H1 (cell line): ENCODE measurements at regions not wholly inside any gene's neighbourhood (a gene's known extent, or its start where the extent isn't known, plus 50 kb on each side); places are given as distances from the start of the nearest gene placed in this dataset.

Experiments used
- CTCF ChIA-PET: fragments of 300-600 bp; sonication (Branson Sonifier 250); formaldehyde crosslinking; loops from one replicate; lab custom pipeline; 2021; ENCODE audit not compliant: partially characterized antibody; lab: Charles Lee
- POLR2A ChIA-PET: fragments of 300-600 bp; sonication (Branson Sonifier 250); formaldehyde crosslinking; loops from one replicate; lab custom pipeline; 2021; ENCODE audit warnings: inconsistent platforms; ENCODE audit not compliant: partially characterized antibody; lab: Charles Lee
- DNase-seq, 2 experiments: peaks; one replicate each; pipeline versions ENCODE4 v3.0.0 to v3.0.0-alpha.2; 2010 to 2022; ENCODE audit warnings: low spot score in 2 of 2, low read depth in 1 of 2, mixed read lengths in 1 of 2
- FAIRE-seq: peaks from 2 replicates; lab custom pipeline; 2011; peaks lifted over from hg19 to GRCh38; lab: Jason Lieb, UNC
- H2AFZ ChIP-seq: 2 replicates; pipeline ENCODE4 v1.8.1; 2012; ENCODE audit warnings: low read length, inconsistent platforms
- H2AK5ac ChIP-seq: 2 replicates; pipeline ENCODE4 v1.6.1; 2013; ENCODE audit warnings: low read depth, low read length
- H2BK120ac ChIP-seq: replicated peaks from 2 replicates; pipeline ENCODE3; 2013; ENCODE audit warnings: low read depth, low read length, inconsistent platforms
- H2BK12ac ChIP-seq: 2 replicates; pipeline ENCODE4 v1.6.1; 2013; ENCODE audit warnings: low read depth, low read length
- H2BK15ac ChIP-seq: 2 replicates; pipeline ENCODE4 v1.6.1; 2013; ENCODE audit warnings: low read length
- H2BK20ac ChIP-seq: 2 replicates; pipeline ENCODE4 v1.6.1; 2013; ENCODE audit warnings: low read length
- H2BK5ac ChIP-seq: 2 replicates; pipeline ENCODE4 v1.6.1; 2013; ENCODE audit warnings: low read depth, low read length
- H3K14ac ChIP-seq: 2 replicates; pipeline ENCODE4 v1.6.1; 2013; ENCODE audit warnings: inconsistent platforms; ENCODE audit not compliant: insufficient read length
- H3K18ac ChIP-seq: 2 replicates; pipeline ENCODE4 v1.6.1; 2013; ENCODE audit warnings: low read length; ENCODE audit errors: extremely low read depth
- H3K23ac ChIP-seq: 2 replicates; pipeline ENCODE4 v1.6.1; 2013; ENCODE audit warnings: inconsistent platforms; ENCODE audit not compliant: insufficient read length
- H3K23me2 ChIP-seq: 2 replicates; pipeline ENCODE4 v1.6.1; 2013; ENCODE audit warnings: low read depth, low read length
- H3K27ac ChIP-seq: 2 replicates; pipeline ENCODE4 v1.6.1; 2011; ENCODE audit warnings: low read depth, low read length, inconsistent platforms
- H3K27me3 ChIP-seq, 4 experiments: replicated peaks in 1 of 4; 1 replicate in 1 of 4; 2 replicates in 3 of 4; pipeline versions ENCODE4 v1.6.1 to v1.8.1; 2011 to 2013; ENCODE audit warnings: low read length in 3 of 4, mild to moderate bottlenecking in 3 of 4, inconsistent platforms in 2 of 4, mixed read lengths in 2 of 4, moderate library complexity in 1 of 4; ENCODE audit not compliant: control insufficient read depth in 3 of 4, insufficient read depth in 3 of 4; ENCODE audit errors: extremely low read depth in 1 of 4
- H3K36me3 ChIP-seq, 4 experiments: 2 replicates each; pipeline versions ENCODE4 v1.6.1 to v1.8.1; 2011 to 2013; ENCODE audit warnings: mild to moderate bottlenecking in 4 of 4, low read length in 3 of 4, moderate library complexity in 2 of 4, control low read depth in 1 of 4, inconsistent platforms in 1 of 4; ENCODE audit not compliant: insufficient read depth in 4 of 4, control insufficient read depth in 2 of 4
- H3K4ac ChIP-seq: replicated peaks from 2 replicates; pipeline ENCODE3; 2013; ENCODE audit warnings: low read length, low read depth, mixed read lengths, inconsistent platforms; ENCODE audit not compliant: insufficient read length
- H3K4me1 ChIP-seq, 4 experiments: replicated peaks in 1 of 4; 1 replicate in 1 of 4; 2 replicates in 3 of 4; pipeline versions ENCODE4 v1.6.1 to v1.8.1; 2011 to 2013; ENCODE audit warnings: low read length in 3 of 4, inconsistent platforms in 2 of 4, mixed read lengths in 1 of 4; ENCODE audit not compliant: insufficient read depth in 4 of 4, control insufficient read depth in 3 of 4
- H3K4me2 ChIP-seq, 2 experiments: 2 replicates each; pipeline versions ENCODE4 v1.6.1 to v1.8.1; 2011 to 2013; ENCODE audit warnings: low read depth in 2 of 2, low read length in 2 of 2, control low read depth in 1 of 2, inconsistent platforms in 1 of 2, mild to moderate bottlenecking in 1 of 2; ENCODE audit not compliant: insufficient read depth in 1 of 2
- H3K4me3 ChIP-seq, 4 experiments: fragments of 200-600, 300-600 bp in 1 of 4; sonication (generic), shearing (Covaris generic), sonication (Bioruptor Twin) in 1 of 4; 2 replicates each; pipeline versions ENCODE4 v1.5.1 to v1.8.1; 2011 to 2016; ENCODE audit warnings: low read length in 4 of 4, low read depth in 3 of 4, control low read depth in 2 of 4, inconsistent platforms in 2 of 4, mild to moderate bottlenecking in 2 of 4, mixed read lengths in 1 of 4, moderate library complexity in 1 of 4; ENCODE audit not compliant: insufficient read depth in 2 of 4; ENCODE audit errors: extremely low read depth in 1 of 4
- H3K56ac ChIP-seq: replicated peaks from 2 replicates; pipeline ENCODE3; 2013; ENCODE audit warnings: low read depth, mild to moderate bottlenecking, mixed read lengths, low read length, inconsistent platforms; ENCODE audit not compliant: insufficient read length
- H3K79me1 ChIP-seq: 2 replicates; pipeline ENCODE4 v1.6.1; 2013; ENCODE audit warnings: low read depth, low read length, control low read depth
- H3K79me2 ChIP-seq, 2 experiments: 2 replicates each; pipeline versions ENCODE4 v1.6.1 to v1.8.1; 2012 to 2013; ENCODE audit warnings: low read length in 2 of 2, mild to moderate bottlenecking in 2 of 2, inconsistent platforms in 1 of 2; ENCODE audit not compliant: insufficient read depth in 2 of 2, control insufficient read depth in 1 of 2
- H3K9ac ChIP-seq, 4 experiments: replicated peaks in 1 of 4; 1 replicate in 1 of 4; 2 replicates in 3 of 4; pipeline versions ENCODE4 v1.6.1 to v1.8.1; 2011 to 2013; ENCODE audit warnings: low read depth in 3 of 4, low read length in 3 of 4, control low read depth in 2 of 4, mild to moderate bottlenecking in 2 of 4, moderate library complexity in 2 of 4, inconsistent platforms in 1 of 4; ENCODE audit errors: extremely low read depth in 1 of 4
- H3K9me3 ChIP-seq, 2 experiments: 2 replicates each; pipeline versions ENCODE4 v1.6.1 to v1.8.1; 2012 to 2013; ENCODE audit warnings: mild to moderate bottlenecking in 2 of 2, moderate library complexity in 2 of 2, control low read depth in 1 of 2, inconsistent platforms in 1 of 2, low read depth in 1 of 2, low read length in 1 of 2, mixed read lengths in 1 of 2; ENCODE audit not compliant: insufficient read depth in 2 of 2
- H4K20me1 ChIP-seq, 2 experiments: replicated peaks in 1 of 2; 2 replicates each; pipeline versions ENCODE3 to v1.8.1; 2011 to 2013; ENCODE audit warnings: inconsistent platforms in 2 of 2, low read length in 2 of 2, mild to moderate bottlenecking in 1 of 2; ENCODE audit not compliant: insufficient read depth in 2 of 2, control insufficient read depth in 1 of 2
- H4K5ac ChIP-seq: 2 replicates; pipeline ENCODE4 v1.6.1; 2013; ENCODE audit warnings: low read length, low read depth, mixed read lengths, inconsistent platforms; ENCODE audit not compliant: insufficient read length
- H4K8ac ChIP-seq: 2 replicates; pipeline ENCODE4 v1.8.0; 2013; ENCODE audit warnings: mild to moderate bottlenecking, moderate library complexity, low read length, inconsistent platforms; ENCODE audit not compliant: insufficient read depth; ENCODE audit errors: extremely low read depth
- H4K91ac ChIP-seq: replicated peaks from 2 replicates; pipeline ENCODE3; 2013; ENCODE audit warnings: low read length, mixed read lengths, inconsistent platforms; ENCODE audit not compliant: insufficient read length
- ASH2L ChIP-seq: fragments of 200-600, 300-600 bp; sonication (generic); IDR thresholded peaks from one replicate; pipeline ENCODE4 v1.7.1; 2017; ENCODE audit warnings: low read length
- BACH1 ChIP-seq: IDR thresholded peaks from 2 replicates; pipeline ENCODE4 v1.6.1; 2012; ENCODE audit warnings: low read length, improper control_type of control experiment
- CTBP2 ChIP-seq: IDR thresholded peaks from 2 replicates; pipeline ENCODE4 v1.7.0; 2011; ENCODE audit warnings: borderline replicate concordance, mild to moderate bottlenecking, moderate library complexity, mixed read lengths, low read length; ENCODE audit not compliant: insufficient read depth, insufficient read length
- E2F6 ChIP-seq: IDR thresholded peaks from 2 replicates; pipeline ENCODE4 v1.6.1; 2012; ENCODE audit warnings: inconsistent platforms
- EP300 ChIP-seq, 2 experiments: IDR thresholded peaks; 1 replicate in 1 of 2; 2 replicates in 1 of 2; pipeline ENCODE4 v1.6.1; 2011 to 2012; ENCODE audit warnings: low read depth in 2 of 2, low read length in 2 of 2, mild to moderate bottlenecking in 2 of 2, borderline replicate concordance in 1 of 2, inconsistent platforms in 1 of 2, moderate library complexity in 1 of 2
- FOSL1 ChIP-seq: IDR thresholded peaks from 2 replicates; pipeline ENCODE4 v1.6.1; 2011; ENCODE audit warnings: mild to moderate bottlenecking, low read depth, low read length, moderate library complexity; ENCODE audit not compliant: insufficient read depth
- KDM1A ChIP-seq: fragments of 200-600, 300-600 bp; sonication (generic); IDR thresholded peaks from 2 replicates; pipeline ENCODE4 v1.7.1; 2016; ENCODE audit warnings: mild to moderate bottlenecking, low read length, borderline replicate concordance
- PHF8 ChIP-seq: fragments of 200-600 bp; sonication (generic); conservative IDR thresholded peaks from 2 replicates; pipeline ENCODE4 v1.7.1; 2012; ENCODE audit warnings: low read depth, mild to moderate bottlenecking, inconsistent platforms, low read length, moderate library complexity
- RXRA ChIP-seq: IDR thresholded peaks from 2 replicates; pipeline ENCODE4 v1.6.1; 2011; ENCODE audit warnings: low read depth, mild to moderate bottlenecking, low read length, moderate library complexity; ENCODE audit not compliant: insufficient read depth
- SIN3A ChIP-seq, 2 experiments: IDR thresholded peaks in 1 of 2; conservative IDR thresholded peaks in 1 of 2; 2 replicates each; pipeline ENCODE4 v1.6.1; 2011 to 2012; ENCODE audit warnings: low read length in 2 of 2, improper control_type of control experiment in 1 of 2, low read depth in 1 of 2, mild to moderate bottlenecking in 1 of 2
- SIRT6 ChIP-seq: IDR thresholded peaks from one replicate; pipeline ENCODE4 v1.7.1; 2012; ENCODE audit warnings: low read length, inconsistent platforms
- SIX5 ChIP-seq: IDR thresholded peaks from 2 replicates; pipeline ENCODE4 v1.6.1; 2011; ENCODE audit warnings: mild to moderate bottlenecking, low read depth, low read length
- TBP ChIP-seq: IDR thresholded peaks from 2 replicates; pipeline ENCODE4 v1.6.1; 2011; ENCODE audit warnings: low read depth, low read length, improper control_type of control experiment
- WGBS, 2 experiments: shearing (Covaris generic) in 1 of 2; methylation state at CpG; one replicate each; pipeline versions ENCODE4 v1.1.6 to v1.1.7; 2013 to 2015; ENCODE audit warnings: low lambda C conversion rate in 2 of 2, mixed read lengths in 2 of 2, inconsistent platforms in 1 of 2, low coverage in 1 of 2, missing lambda C conversion rate in 1 of 2; ENCODE audit not compliant: insufficient replicate concordance in 2 of 2, insufficient coverage in 1 of 2, insufficient read length in 1 of 2; ENCODE audit errors: extremely low coverage in 1 of 2, missing lambda C conversion rate in 1 of 2; 5-methylcytosine and 5-hydroxymethylcytosine counted together

- Histone ChIP-seq H2BK15ac (no peak overlapping the region), H3K9me3 (no peaks in the 10 kb centered on the region)
- POLR2A ChIA-PET: no interaction called here
- TF ChIP-seq E2F6 (no peak), ASH2L (no peak), BACH1 (no peak), KDM1A (no peak), TBP (no peak), SIN3A (conservative IDR thresholded peaks at IDR 0.05 in 1 of 2, IDR thresholded peaks at IDR 0.05 in 1 of 2; ENCODE audit: low read depth in 1 of 2, low read length in 2 of 2) (no peak), EP300 (IDR thresholded peaks at IDR 0.05; ENCODE audit: borderline replicate concordance in 1 of 2, low read depth in 2 of 2, low read length in 2 of 2) (no peak), FOSL1 (no peak), SIX5 (no peak), SIRT6 (no peak), RXRA (no peak), CTBP2 (no peak), PHF8 (no peak)
Measured at GRCh38 chr14:65840118-65840751, 427.7 kb downstream of the FUT8 start.

More at GRCh38 chr14:65840118-65840751, 427.7 kb downstream of the FUT8 start:
- H4K5ac ChIP-seq: no peak overlapping the region
- no peaks in the 10 kb centered on the region for H3K27me3 ChIP-seq
- no peaks in the 10 kb centered on the region for H3K23me2 ChIP-seq
- H3K14ac ChIP-seq: no peak overlapping the region
- H3K27ac ChIP-seq: no peak overlapping the region
- H3K9ac ChIP-seq: no peak overlapping the region
- no peak overlapping the region for H2BK20ac ChIP-seq
- H3K4me3 ChIP-seq: no peak overlapping the region
- WGBS, 2 experiments: 93% methylated on average over 6 of the region's 6 CpGs; no CpG with 5 or more reads in 1 of the 2 experiments
- H2BK120ac ChIP-seq: no peak overlapping the region
- peaks cover 0 to 1% (median 0%) of the 10 kb centered on the region in 4 experiments; a peak in 2 of 7 replicates for H3K4me1 ChIP-seq
- H2AK5ac ChIP-seq: no peak overlapping the region
- H3K36me3 ChIP-seq: no peaks in the 10 kb centered on the region
- FAIRE-seq: no peak
- no peak overlapping the region for H2AFZ ChIP-seq
- no peak for DNase-seq
- H3K23ac ChIP-seq: no peak overlapping the region
- no peak overlapping the region for H2BK12ac ChIP-seq
- no peak overlapping the region for H4K91ac ChIP-seq
- H3K79me2 ChIP-seq: no peaks in the 10 kb centered on the region
- H4K8ac ChIP-seq: no peak overlapping the region
- no peak overlapping the region for H2BK5ac ChIP-seq
- no peaks in the 10 kb centered on the region for H3K79me1 ChIP-seq
- CTCF ChIA-PET: interaction anchor here (1.4 to 1.6 kb wide), 2 partner anchors 13 to 16 kb away, joined by 4 to 6 read pairs; no protein-coding TSS in a partner anchor
- H3K4ac ChIP-seq: no peak overlapping the region
- no peak overlapping the region for H3K18ac ChIP-seq
- H3K56ac ChIP-seq: no peak overlapping the region
- H3K4me2 ChIP-seq: no peak overlapping the region
- no peaks in the 10 kb centered on the region for H4K20me1 ChIP-seq
